ENCODE measurements at regions not wholly inside any gene's neighbourhood (a gene's known extent, or its start where the extent isn't known, plus 50 kb on each side); places are given as distances from the start of the nearest gene placed in this dataset.

DNA sequence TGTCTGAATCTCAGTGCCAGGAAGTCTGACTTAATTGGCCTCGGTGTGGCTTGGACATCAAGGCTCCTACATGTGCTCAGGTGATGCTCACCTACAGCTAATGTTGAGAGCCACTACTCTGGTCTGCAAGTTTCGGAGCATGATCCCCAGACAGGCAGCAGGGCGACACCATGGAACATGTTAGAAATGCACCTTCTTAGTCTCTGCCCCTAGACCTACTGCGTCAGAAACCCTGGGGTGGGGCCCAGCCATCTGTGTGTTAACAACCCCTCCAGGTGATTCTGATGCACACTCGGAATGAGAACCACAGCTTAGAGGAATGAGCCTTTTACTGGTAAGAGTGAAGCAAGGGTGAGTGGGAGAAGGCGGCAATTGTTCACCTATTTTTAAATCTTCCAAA is 86.9 kb upstream of the NABP1 start:
- Histone ChIP-seq H3K36me3 (ENCODE audit: control insufficient read depth in 3 of 3, insufficient read depth in 2 of 3, low read depth in 1 of 3, low read length in 3 of 3) (no peaks in the 10 kb centered on the region), H3K27ac (ENCODE audit: low read depth in 1 of 3, low read length in 2 of 3) (no peak overlapping the region)
- WGBS, 3 donors, result 88 to 94% (median 91%) methylated on average over 6 of the region's 6 CpGs

GRCh38 chr2:191593622-191594385 is 84.1 kb upstream of the NABP1 start:
- Histone ChIP-seq H3K4me3 (ENCODE audit: low read depth in 1 of 3, low read length in 3 of 3) (no peak overlapping the region), H3K4me1 (ENCODE audit: control insufficient read depth in 3 of 3, insufficient read depth in 2 of 3, low read depth in 1 of 3, low read length in 2 of 3) (no peaks in the 10 kb centered on the region), H3K9me3 (ENCODE audit: control insufficient read depth in 2 of 2, insufficient read depth in 1 of 2, low read depth in 1 of 2, low read length in 1 of 2) (peaks cover 0 to 6% of the 10 kb centered on the region in 2 donors), H3K27ac (ENCODE audit: low read depth in 1 of 3, low read length in 2 of 3) (no peak overlapping the region), H3K27me3 (ENCODE audit: control insufficient read depth in 3 of 3, insufficient read depth in 3 of 3, low read length in 3 of 3) (no peaks in the 10 kb centered on the region), H3K36me3 (ENCODE audit: control insufficient read depth in 3 of 3, insufficient read depth in 2 of 3, low read depth in 1 of 3, low read length in 3 of 3) (no peaks in the 10 kb centered on the region)
- WGBS, 3 donors, result 48 to 74% (median 71%) methylated on average over 5 of the region's 5 CpGs
- no peak for DNase-seq
- no peak for FAIRE-seq

More for the DNA sequence above, 86.9 kb upstream of the NABP1 start:
- Histone ChIP-seq H3K4me3 (ENCODE audit: low read depth in 1 of 3, low read length in 3 of 3) (no peak overlapping the region), H3K9me3 (ENCODE audit: control insufficient read depth in 2 of 2, insufficient read depth in 1 of 2, low read depth in 1 of 2, low read length in 1 of 2) (peaks cover 0 to 6% of the 10 kb centered on the region in 2 donors), H3K4me1 (ENCODE audit: control insufficient read depth in 3 of 3, insufficient read depth in 2 of 3, low read depth in 1 of 3, low read length in 2 of 3) (no peaks in the 10 kb centered on the region), H3K27me3 (ENCODE audit: control insufficient read depth in 3 of 3, insufficient read depth in 3 of 3, low read length in 3 of 3) (no peaks in the 10 kb centered on the region)
- FAIRE-seq, result no peak
- no peak for DNase-seq

DNA sequence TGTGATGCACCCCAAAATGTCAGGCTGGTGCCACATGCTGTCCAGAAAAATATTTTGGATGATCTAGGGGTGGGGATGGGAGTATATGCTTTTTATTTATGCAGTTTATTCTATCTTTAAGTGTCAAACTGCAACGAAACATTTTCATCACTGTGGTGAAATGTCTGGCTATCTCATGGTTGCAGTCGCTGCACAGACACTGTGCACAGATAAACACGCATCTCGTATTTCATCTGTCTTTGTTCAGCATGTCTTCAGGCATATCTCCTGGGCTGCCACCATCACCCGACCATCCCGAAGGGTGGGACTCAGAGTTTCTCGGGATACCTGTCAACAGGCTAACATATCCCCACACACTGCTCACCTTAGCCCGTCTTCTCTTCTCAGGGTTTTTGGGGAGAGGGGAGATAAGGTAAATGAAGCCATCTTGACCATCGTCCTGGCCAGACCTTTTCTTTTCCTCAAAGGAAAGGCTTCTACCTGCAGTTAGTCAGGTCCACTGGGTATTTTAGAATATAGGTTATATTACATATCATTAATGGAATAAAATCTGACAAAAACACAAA is 80.7 kb upstream of the NABP1 start:
- H3K27me3 ChIP-seq (ENCODE audit: control insufficient read depth in 3 of 3, insufficient read depth in 3 of 3, low read length in 3 of 3), result no peaks in the 10 kb centered on the region
- DNase-seq (no peak), FAIRE-seq (no peak)
- no peak overlapping the region for H3K4me3 ChIP-seq (ENCODE audit: low read depth in 1 of 3, low read length in 3 of 3)
- 77 to 86% (median 84%) methylated on average over 9 of the region's 9 CpGs for WGBS, 3 donors
- H3K4me1 ChIP-seq (ENCODE audit: control insufficient read depth in 3 of 3, insufficient read depth in 2 of 3, low read depth in 1 of 3, low read length in 2 of 3), result no peaks in the 10 kb centered on the region
- peaks cover 0 to 2% of the 10 kb centered on the region in 2 donors for H3K9me3 ChIP-seq (ENCODE audit: control insufficient read depth in 2 of 2, insufficient read depth in 1 of 2, low read depth in 1 of 2, low read length in 1 of 2)
- H3K36me3 ChIP-seq (ENCODE audit: control insufficient read depth in 3 of 3, insufficient read depth in 2 of 3, low read depth in 1 of 3, low read length in 3 of 3), result no peaks in the 10 kb centered on the region
- no peak overlapping the region for H3K27ac ChIP-seq (ENCODE audit: low read depth in 1 of 3, low read length in 2 of 3)

- H3K4me3 ChIP-seq (ENCODE audit: low read depth in 1 of 3, low read length in 3 of 3), result no peak overlapping the region
- no peaks in the 10 kb centered on the region for H3K9me3 ChIP-seq (ENCODE audit: control insufficient read depth in 2 of 2, insufficient read depth in 1 of 2, low read depth in 1 of 2, low read length in 1 of 2)
- no peaks in the 10 kb centered on the region for H3K27me3 ChIP-seq (ENCODE audit: control insufficient read depth in 3 of 3, insufficient read depth in 3 of 3, low read length in 3 of 3)
- no peak for FAIRE-seq
- H3K4me1 ChIP-seq (ENCODE audit: control insufficient read depth in 3 of 3, insufficient read depth in 2 of 3, low read depth in 1 of 3, low read length in 2 of 3), result no peaks in the 10 kb centered on the region
- H3K27ac ChIP-seq (ENCODE audit: low read depth in 1 of 3, low read length in 2 of 3), result no peak overlapping the region
- no peaks in the 10 kb centered on the region for H3K36me3 ChIP-seq (ENCODE audit: control insufficient read depth in 3 of 3, insufficient read depth in 2 of 3, low read depth in 1 of 3, low read length in 3 of 3)
- no peak for DNase-seq
Observed at GRCh38 chr2:191598296-191598695, 79.6 kb upstream of the NABP1 start.

DNA sequence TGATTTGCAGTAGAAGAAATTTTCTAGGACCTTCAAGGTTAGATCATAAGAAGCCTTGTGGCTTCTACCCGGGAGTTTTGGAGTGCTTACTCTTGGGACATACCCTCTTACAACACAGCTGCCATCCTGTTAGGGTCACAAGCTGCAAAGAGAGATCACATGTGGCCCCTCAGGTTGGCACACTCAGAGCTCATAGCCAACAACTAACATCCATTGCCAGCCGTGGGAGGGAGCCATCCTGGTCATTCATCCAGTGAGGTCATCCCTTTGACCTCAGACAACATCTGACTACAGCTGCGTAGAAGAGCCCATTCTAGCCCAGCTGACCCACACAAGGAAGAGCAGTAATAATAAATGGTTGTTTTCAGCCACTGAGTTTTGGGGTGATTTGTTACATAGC is 76.9 kb upstream of the NABP1 start:
- 74 to 79% (median 78%) methylated on average over 3 of the region's 3 CpGs for WGBS, 3 donors
- no peak for DNase-seq
- Histone ChIP-seq H3K27ac (ENCODE audit: low read depth in 1 of 3, low read length in 2 of 3) (no peak overlapping the region), H3K4me1 (ENCODE audit: control insufficient read depth in 3 of 3, insufficient read depth in 2 of 3, low read depth in 1 of 3, low read length in 2 of 3) (no peaks in the 10 kb centered on the region), H3K9me3 (ENCODE audit: control insufficient read depth in 2 of 2, insufficient read depth in 1 of 2, low read depth in 1 of 2, low read length in 1 of 2) (no peaks in the 10 kb centered on the region), H3K4me3 (ENCODE audit: low read depth in 1 of 3, low read length in 3 of 3) (no peak overlapping the region), H3K36me3 (ENCODE audit: control insufficient read depth in 3 of 3, insufficient read depth in 2 of 3, low read depth in 1 of 3, low read length in 3 of 3) (no peaks in the 10 kb centered on the region), H3K27me3 (ENCODE audit: control insufficient read depth in 3 of 3, insufficient read depth in 3 of 3, low read length in 3 of 3) (peaks cover 0 to 3% (median 0%) of the 10 kb centered on the region in 3 donors)
- no peak for FAIRE-seq

DNA sequence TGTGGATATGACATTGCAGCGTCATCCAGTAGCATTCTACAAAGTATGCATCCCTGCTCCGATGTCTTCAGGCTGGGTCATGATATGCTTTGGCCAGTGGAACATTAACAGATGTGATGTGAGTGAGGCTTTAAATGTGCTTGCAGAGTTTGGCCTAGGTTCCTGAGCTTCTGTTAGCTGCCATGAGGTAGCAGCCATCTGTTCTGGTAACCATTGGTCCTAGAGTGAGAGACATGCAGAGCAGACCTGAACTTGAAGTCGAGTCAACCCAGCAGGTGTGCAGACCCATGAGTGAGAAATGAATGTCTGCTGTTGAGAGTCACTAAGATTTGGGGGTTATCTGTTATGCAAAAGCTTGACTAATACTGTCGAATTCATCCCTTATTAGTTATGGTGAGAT is 73.8 kb upstream of the NABP1 start:
- WGBS, 3 donors, result 87 to 95% (median 92%) methylated on average over 4 of the region's 4 CpGs
- Histone ChIP-seq H3K27ac (ENCODE audit: low read depth in 1 of 3, low read length in 2 of 3) (no peak overlapping the region), H3K9me3 (ENCODE audit: control insufficient read depth in 2 of 2, insufficient read depth in 1 of 2, low read depth in 1 of 2, low read length in 1 of 2) (no peaks in the 10 kb centered on the region), H3K36me3 (ENCODE audit: control insufficient read depth in 3 of 3, insufficient read depth in 2 of 3, low read depth in 1 of 3, low read length in 3 of 3) (no peaks in the 10 kb centered on the region), H3K4me1 (ENCODE audit: control insufficient read depth in 3 of 3, insufficient read depth in 2 of 3, low read depth in 1 of 3, low read length in 2 of 3) (no peaks in the 10 kb centered on the region), H3K4me3 (ENCODE audit: low read depth in 1 of 3, low read length in 3 of 3) (no peak overlapping the region), H3K27me3 (ENCODE audit: control insufficient read depth in 3 of 3, insufficient read depth in 3 of 3, low read length in 3 of 3) (peaks cover 0 to 4% (median 0%) of the 10 kb centered on the region in 3 donors)
- DNase-seq, result no peak
- FAIRE-seq, result no peak

- WGBS, 3 donors, result 75 to 85% (median 82%) methylated on average over 1 of the region's 1 CpG
- no peak for FAIRE-seq
Observed at GRCh38 chr2:191607096-191607495, 70.8 kb upstream of the NABP1 start.

DNA sequence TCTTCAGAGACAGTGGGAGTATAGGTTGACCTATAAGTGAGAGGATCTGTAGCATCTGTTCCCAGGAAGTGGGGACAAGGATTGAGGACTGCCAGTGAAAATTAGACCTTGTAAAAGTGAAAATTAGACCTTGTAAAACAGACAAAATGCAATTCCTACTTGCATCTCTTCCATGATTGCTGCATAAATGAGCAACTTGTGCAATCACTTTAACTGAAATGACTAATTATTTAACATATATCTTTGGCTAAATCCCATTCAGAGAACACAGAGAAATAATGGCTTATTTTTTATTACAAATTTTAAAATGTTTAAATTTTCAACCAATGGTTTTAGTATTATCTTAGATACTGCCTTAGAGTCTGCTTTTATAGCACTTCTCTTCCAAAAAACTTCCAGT is 67.2 kb upstream of the NABP1 start:
- no peak for DNase-seq
- H3K9me3 ChIP-seq (ENCODE audit: control insufficient read depth in 2 of 2, insufficient read depth in 1 of 2, low read depth in 1 of 2, low read length in 1 of 2), result no peaks in the 10 kb centered on the region
- peaks cover 0 to 6% (median 0%) of the 10 kb centered on the region in 3 donors for H3K27me3 ChIP-seq (ENCODE audit: control insufficient read depth in 3 of 3, insufficient read depth in 3 of 3, low read length in 3 of 3)
- H3K36me3 ChIP-seq (ENCODE audit: control insufficient read depth in 3 of 3, insufficient read depth in 2 of 3, low read depth in 1 of 3, low read length in 3 of 3), result no peaks in the 10 kb centered on the region
- no peak for FAIRE-seq
- H3K4me1 ChIP-seq (ENCODE audit: control insufficient read depth in 3 of 3, insufficient read depth in 2 of 3, low read depth in 1 of 3, low read length in 2 of 3), result no peaks in the 10 kb centered on the region
- no peak overlapping the region for H3K4me3 ChIP-seq (ENCODE audit: low read depth in 1 of 3, low read length in 3 of 3)
- H3K27ac ChIP-seq (ENCODE audit: low read depth in 1 of 3, low read length in 2 of 3), result no peak overlapping the region

More at GRCh38 chr2:191607096-191607495, 70.8 kb upstream of the NABP1 start:
- peaks cover 0 to 6% (median 0%) of the 10 kb centered on the region in 3 donors for H3K27me3 ChIP-seq (ENCODE audit: control insufficient read depth in 3 of 3, insufficient read depth in 3 of 3, low read length in 3 of 3)
- H3K4me1 ChIP-seq (ENCODE audit: control insufficient read depth in 3 of 3, insufficient read depth in 2 of 3, low read depth in 1 of 3, low read length in 2 of 3), result no peaks in the 10 kb centered on the region
- no peaks in the 10 kb centered on the region for H3K36me3 ChIP-seq (ENCODE audit: control insufficient read depth in 3 of 3, insufficient read depth in 2 of 3, low read depth in 1 of 3, low read length in 3 of 3)
- no peak overlapping the region for H3K4me3 ChIP-seq (ENCODE audit: low read depth in 1 of 3, low read length in 3 of 3)
- no peak for DNase-seq
- no peaks in the 10 kb centered on the region for H3K9me3 ChIP-seq (ENCODE audit: control insufficient read depth in 2 of 2, insufficient read depth in 1 of 2, low read depth in 1 of 2, low read length in 1 of 2)
- no peak overlapping the region for H3K27ac ChIP-seq (ENCODE audit: low read depth in 1 of 3, low read length in 2 of 3)

- FAIRE-seq (no peak), DNase-seq (no peak)
- H3K4me3 ChIP-seq (ENCODE audit: low read depth in 1 of 3, low read length in 3 of 3), result no peak overlapping the region
- 81 to 94% (median 82%) methylated on average over 3 of the region's 3 CpGs for WGBS, 3 donors
- no peaks in the 10 kb centered on the region for H3K4me1 ChIP-seq (ENCODE audit: control insufficient read depth in 3 of 3, insufficient read depth in 2 of 3, low read depth in 1 of 3, low read length in 2 of 3)
- no peaks in the 10 kb centered on the region for H3K36me3 ChIP-seq (ENCODE audit: control insufficient read depth in 3 of 3, insufficient read depth in 2 of 3, low read depth in 1 of 3, low read length in 3 of 3)
- peaks cover 0 to 2% (median 0%) of the 10 kb centered on the region in 3 donors for H3K27me3 ChIP-seq (ENCODE audit: control insufficient read depth in 3 of 3, insufficient read depth in 3 of 3, low read length in 3 of 3)
- no peaks in the 10 kb centered on the region for H3K9me3 ChIP-seq (ENCODE audit: control insufficient read depth in 2 of 2, insufficient read depth in 1 of 2, low read depth in 1 of 2, low read length in 1 of 2)
- H3K27ac ChIP-seq (ENCODE audit: low read depth in 1 of 3, low read length in 2 of 3), result no peak overlapping the region
Observed at GRCh38 chr2:191611614-191612013, 66.3 kb upstream of the NABP1 start.
